ENCODE measurements at regions not wholly inside any gene's neighbourhood (a gene's known extent, or its start where the extent isn't known, plus 50 kb on each side); places are given as distances from the start of the nearest gene placed in this dataset.

DNA sequence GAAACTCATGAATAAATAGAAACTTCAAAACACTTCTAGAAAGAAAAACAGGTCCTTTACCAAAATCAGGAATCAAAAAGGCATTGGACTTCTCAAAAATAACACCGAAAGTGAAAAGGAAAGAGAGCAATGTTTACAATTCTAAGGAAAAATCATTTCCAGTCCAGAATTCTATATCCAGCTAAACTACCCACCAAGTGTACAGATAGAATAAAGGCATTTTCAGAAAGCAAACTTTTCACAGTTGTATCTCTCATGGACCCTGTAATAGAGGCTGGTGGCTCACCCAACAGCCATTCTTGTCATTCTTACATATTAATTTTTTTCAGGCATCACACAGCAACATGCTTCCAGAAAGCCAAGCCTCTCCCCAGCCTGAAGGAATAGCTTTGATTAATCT is 63.7 kb downstream of the FOXD1 start:
- Histone ChIP-seq H3K4me1 (peaks cover 7 to 13% of the 10 kb centered on the region in 2 donors), H3K36me3 (no peaks in the 10 kb centered on the region), H3K27ac (no peak overlapping the region), H3K4me3 (replicated peaks in 1 of 3) (no peak overlapping the region), H3K9me3 (no peaks in the 10 kb centered on the region), H3K27me3 (peaks cover 24% of the 10 kb centered on the region)
- DNase-seq, result no peak
- 93 to 94% methylated on average over 1 of the region's 1 CpG for WGBS, 2 donors
- TF ChIP-seq CTCF (IDR thresholded peaks at IDR 0.05), result no peak
- TF ChIP-seq POLR2A (IDR thresholded peaks at IDR 0.05), result no peak
- intact Hi-C loops (cut with DNase I), result no loop called here

GRCh38 chr5:73382401-73382740 is 66.2 kb downstream of the FOXD1 start:
- WGBS, 2 donors, result 35 to 85% methylated on average over 4 of the region's 27 CpGs
- Histone ChIP-seq H3K4me1 (peaks cover 7 to 13% of the 10 kb centered on the region in 2 donors), H3K27me3 (peaks cover 29% of the 10 kb centered on the region), H3K36me3 (no peaks in the 10 kb centered on the region), H3K4me3 (replicated peaks in 1 of 3) (peak overlapping the region in 1 of 3 donors; percentile 16), H3K27ac (no peak overlapping the region), H3K9me3 (no peaks in the 10 kb centered on the region)
- intact Hi-C loops (cut with DNase I), result no loop called here
- DNase-seq, result no peak
- no peak for TF ChIP-seq POLR2A (IDR thresholded peaks at IDR 0.05)
- no peak for TF ChIP-seq CTCF (IDR thresholded peaks at IDR 0.05)

DNA sequence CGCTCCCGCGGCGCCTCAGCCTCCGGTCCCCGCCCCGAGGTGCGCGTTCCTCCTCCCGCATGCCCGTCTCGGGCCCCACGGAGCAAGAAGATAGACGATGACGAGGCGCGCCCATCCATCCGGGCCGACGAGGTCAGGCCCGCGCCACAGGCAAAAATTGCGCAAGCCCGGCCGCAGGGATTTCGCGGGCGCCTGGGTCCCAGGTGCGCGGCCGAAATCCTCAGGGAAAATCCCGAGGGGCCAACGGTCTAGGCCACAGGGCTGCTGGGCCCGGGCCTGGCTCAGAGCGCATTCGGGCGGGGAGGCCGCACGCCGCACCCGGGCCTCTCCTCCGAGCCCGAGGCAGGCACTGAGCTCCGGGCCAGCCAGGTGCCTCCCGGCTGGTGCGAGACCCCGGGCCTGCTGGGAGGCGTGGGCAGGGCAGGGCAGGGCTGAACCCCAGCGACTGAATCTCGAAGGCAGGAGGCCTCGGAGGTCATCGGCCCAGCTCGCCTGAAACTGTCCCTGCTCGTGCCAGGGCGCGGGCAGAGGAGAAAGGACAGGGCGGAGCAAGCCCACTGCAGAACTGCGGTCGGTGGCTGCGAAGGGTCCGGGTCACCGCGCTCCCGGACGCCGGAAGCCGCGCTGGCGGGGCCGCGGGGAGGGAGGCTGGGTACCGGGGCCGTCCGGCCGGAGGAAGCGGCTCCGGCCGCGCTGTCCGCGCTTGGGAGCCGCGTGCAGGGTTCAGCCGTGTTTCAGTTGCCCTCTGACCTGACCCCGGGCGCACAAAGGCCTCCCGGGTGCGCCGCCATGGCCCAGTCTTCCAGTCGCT is 66.8 kb downstream of the FOXD1 start:
- DNase-seq, result no peak
- Histone ChIP-seq H3K4me1 (peaks cover 7 to 13% of the 10 kb centered on the region in 2 donors), H3K27ac (no peak overlapping the region), H3K4me3 (replicated peaks in 1 of 3) (peak overlapping the region in 1 of 3 donors; percentile 16), H3K36me3 (no peaks in the 10 kb centered on the region), H3K27me3 (peaks cover 29% of the 10 kb centered on the region), H3K9me3 (no peaks in the 10 kb centered on the region)
- WGBS, 2 donors, result 8% methylated on average over 10 of the region's 90 CpGs; no CpG with 5 or more reads in 1 of the 2 donors
- no peak for TF ChIP-seq POLR2A (IDR thresholded peaks at IDR 0.05)
- no peak for TF ChIP-seq CTCF (IDR thresholded peaks at IDR 0.05)
- intact Hi-C loops (cut with DNase I), result no loop called here

DNA sequence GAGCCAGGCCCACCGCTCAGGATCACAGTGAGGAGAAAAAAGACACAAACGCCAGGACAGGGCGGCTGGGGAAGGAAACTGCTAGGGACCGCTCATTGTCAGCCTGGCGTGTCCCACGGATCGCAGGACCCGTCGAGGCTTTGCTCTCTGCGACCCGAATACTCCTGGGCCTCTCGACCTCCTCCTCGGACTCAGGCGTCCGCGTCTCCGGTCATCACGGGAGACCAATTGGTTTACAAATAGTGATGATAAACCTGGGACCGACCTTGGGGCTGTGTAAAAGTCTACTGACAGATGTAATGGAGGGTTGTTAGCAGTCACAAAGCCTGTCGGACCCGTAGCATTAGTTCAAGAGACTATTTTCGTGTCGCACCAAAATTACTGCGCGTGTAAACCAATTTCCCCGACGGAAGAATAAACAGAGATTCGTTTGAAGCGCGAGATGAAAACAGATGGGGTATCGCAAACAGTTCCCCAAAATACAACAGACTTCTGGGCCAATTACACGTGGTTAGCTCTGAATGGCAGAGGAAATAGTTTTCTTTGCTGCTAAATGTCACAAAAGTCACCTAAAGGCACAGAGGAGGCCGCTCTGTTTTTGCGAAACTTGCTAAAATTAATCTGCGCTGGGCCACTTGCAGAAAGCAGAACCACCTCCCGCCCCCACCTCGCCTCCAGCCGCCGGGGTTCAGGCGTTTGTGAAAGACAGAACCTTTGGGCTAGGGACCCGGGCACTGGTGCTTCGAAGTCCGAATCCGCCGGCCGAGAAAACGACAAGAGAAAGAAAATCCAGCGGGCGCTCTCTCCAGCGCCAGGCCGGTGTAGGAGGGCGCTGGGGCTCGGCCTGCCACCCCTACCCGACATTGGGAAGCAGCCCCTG is 67.6 kb downstream of the FOXD1 start:
- Histone ChIP-seq H3K4me3 (replicated peaks in 1 of 3) (peak overlapping the region in 1 of 3 donors; percentile 16), H3K9me3 (no peaks in the 10 kb centered on the region), H3K36me3 (no peaks in the 10 kb centered on the region), H3K27ac (no peak overlapping the region), H3K4me1 (peaks cover 7 to 13% of the 10 kb centered on the region in 2 donors), H3K27me3 (peaks cover 29% of the 10 kb centered on the region)
- intact Hi-C loops (cut with DNase I), result no loop called here
- 33 to 44% methylated on average over 35 to 44 of the region's 54 CpGs for WGBS, 2 donors
- no peak for TF ChIP-seq CTCF (IDR thresholded peaks at IDR 0.05)
- TF ChIP-seq POLR2A (IDR thresholded peaks at IDR 0.05), result no peak
- DNase-seq, result no peak

DNA sequence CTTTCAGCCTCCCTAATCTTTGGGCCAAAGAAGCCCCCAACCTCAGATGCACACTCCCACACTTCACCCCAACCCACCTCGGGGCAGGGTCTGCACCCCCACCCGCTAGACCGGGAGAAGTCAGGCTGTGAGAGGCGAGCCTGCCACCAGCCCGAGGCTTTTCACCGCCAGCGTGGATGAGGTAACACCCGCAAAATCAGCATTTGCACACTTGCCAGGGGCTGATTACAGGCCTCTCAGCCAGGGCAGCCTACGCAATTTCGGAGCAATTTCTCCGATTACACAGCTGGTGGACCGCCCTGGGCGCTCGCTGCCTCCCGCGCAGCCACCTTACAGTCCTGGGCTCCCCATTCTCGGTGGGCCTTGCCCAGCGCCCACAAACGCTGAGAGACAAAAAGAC is 68.5 kb downstream of the FOXD1 start:
- 39 to 41% methylated on average over 10 to 19 of the region's 19 CpGs for WGBS, 2 donors
- intact Hi-C loops (cut with DNase I), result no loop called here
- no peaks in the 10 kb centered on the region for H3K36me3 ChIP-seq
- TF ChIP-seq POLR2A (IDR thresholded peaks at IDR 0.05), result no peak
- no peak for TF ChIP-seq CTCF (IDR thresholded peaks at IDR 0.05)
- no peak overlapping the region for H3K4me3 ChIP-seq (replicated peaks in 1 of 3)
- DNase-seq, result no peak
- H3K27me3 ChIP-seq, result peaks cover 29% of the 10 kb centered on the region
- H3K4me1 ChIP-seq, result peaks cover 7 to 13% of the 10 kb centered on the region in 2 donors
- H3K27ac ChIP-seq, result no peak overlapping the region
- H3K9me3 ChIP-seq, result no peaks in the 10 kb centered on the region
